H1 (cell line): ENCODE measurements at regions not wholly inside any gene's neighbourhood (a gene's known extent, or its start where the extent isn't known, plus 50 kb on each side); places are given as distances from the start of the nearest gene placed in this dataset.

Source experiments
- CTCF ChIA-PET: fragments of 300-600 bp; sonication (Branson Sonifier 250); formaldehyde crosslinking; loops from one replicate; lab custom pipeline; 2021; ENCODE audit not compliant: partially characterized antibody; lab: Charles Lee
- POLR2A ChIA-PET: fragments of 300-600 bp; sonication (Branson Sonifier 250); formaldehyde crosslinking; loops from one replicate; lab custom pipeline; 2021; ENCODE audit warnings: inconsistent platforms; ENCODE audit not compliant: partially characterized antibody; lab: Charles Lee
- DNase-seq, 2 experiments: peaks; one replicate each; pipeline versions ENCODE4 v3.0.0 to v3.0.0-alpha.2; 2010 to 2022; ENCODE audit warnings: low spot score in 2 of 2, low read depth in 1 of 2, mixed read lengths in 1 of 2
- FAIRE-seq: peaks from 2 replicates; lab custom pipeline; 2011; peaks lifted over from hg19 to GRCh38; lab: Jason Lieb, UNC
- H2AFZ ChIP-seq: 2 replicates; pipeline ENCODE4 v1.8.1; 2012; ENCODE audit warnings: low read length, inconsistent platforms
- H2AK5ac ChIP-seq: 2 replicates; pipeline ENCODE4 v1.6.1; 2013; ENCODE audit warnings: low read depth, low read length
- H2BK120ac ChIP-seq: replicated peaks from 2 replicates; pipeline ENCODE3; 2013; ENCODE audit warnings: low read depth, low read length, inconsistent platforms
- H2BK12ac ChIP-seq: 2 replicates; pipeline ENCODE4 v1.6.1; 2013; ENCODE audit warnings: low read depth, low read length
- H2BK15ac ChIP-seq: 2 replicates; pipeline ENCODE4 v1.6.1; 2013; ENCODE audit warnings: low read length
- H2BK20ac ChIP-seq: 2 replicates; pipeline ENCODE4 v1.6.1; 2013; ENCODE audit warnings: low read length
- H2BK5ac ChIP-seq: 2 replicates; pipeline ENCODE4 v1.6.1; 2013; ENCODE audit warnings: low read depth, low read length
- H3K14ac ChIP-seq: 2 replicates; pipeline ENCODE4 v1.6.1; 2013; ENCODE audit warnings: inconsistent platforms; ENCODE audit not compliant: insufficient read length
- H3K18ac ChIP-seq: 2 replicates; pipeline ENCODE4 v1.6.1; 2013; ENCODE audit warnings: low read length; ENCODE audit errors: extremely low read depth
- H3K23ac ChIP-seq: 2 replicates; pipeline ENCODE4 v1.6.1; 2013; ENCODE audit warnings: inconsistent platforms; ENCODE audit not compliant: insufficient read length
- H3K23me2 ChIP-seq: 2 replicates; pipeline ENCODE4 v1.6.1; 2013; ENCODE audit warnings: low read depth, low read length
- H3K27ac ChIP-seq: 2 replicates; pipeline ENCODE4 v1.6.1; 2011; ENCODE audit warnings: low read depth, low read length, inconsistent platforms
- H3K27me3 ChIP-seq, 4 experiments: replicated peaks in 1 of 4; 1 replicate in 1 of 4; 2 replicates in 3 of 4; pipeline versions ENCODE4 v1.6.1 to v1.8.1; 2011 to 2013; ENCODE audit warnings: low read length in 3 of 4, mild to moderate bottlenecking in 3 of 4, inconsistent platforms in 2 of 4, mixed read lengths in 2 of 4, moderate library complexity in 1 of 4; ENCODE audit not compliant: control insufficient read depth in 3 of 4, insufficient read depth in 3 of 4; ENCODE audit errors: extremely low read depth in 1 of 4
- H3K36me3 ChIP-seq, 4 experiments: 2 replicates each; pipeline versions ENCODE4 v1.6.1 to v1.8.1; 2011 to 2013; ENCODE audit warnings: mild to moderate bottlenecking in 4 of 4, low read length in 3 of 4, moderate library complexity in 2 of 4, control low read depth in 1 of 4, inconsistent platforms in 1 of 4; ENCODE audit not compliant: insufficient read depth in 4 of 4, control insufficient read depth in 2 of 4
- H3K4ac ChIP-seq: replicated peaks from 2 replicates; pipeline ENCODE3; 2013; ENCODE audit warnings: low read length, low read depth, mixed read lengths, inconsistent platforms; ENCODE audit not compliant: insufficient read length
- H3K4me1 ChIP-seq, 4 experiments: replicated peaks in 1 of 4; 1 replicate in 1 of 4; 2 replicates in 3 of 4; pipeline versions ENCODE4 v1.6.1 to v1.8.1; 2011 to 2013; ENCODE audit warnings: low read length in 3 of 4, inconsistent platforms in 2 of 4, mixed read lengths in 1 of 4; ENCODE audit not compliant: insufficient read depth in 4 of 4, control insufficient read depth in 3 of 4
- H3K4me2 ChIP-seq, 2 experiments: 2 replicates each; pipeline versions ENCODE4 v1.6.1 to v1.8.1; 2011 to 2013; ENCODE audit warnings: low read depth in 2 of 2, low read length in 2 of 2, control low read depth in 1 of 2, inconsistent platforms in 1 of 2, mild to moderate bottlenecking in 1 of 2; ENCODE audit not compliant: insufficient read depth in 1 of 2
- H3K4me3 ChIP-seq, 4 experiments: fragments of 200-600, 300-600 bp in 1 of 4; sonication (generic), shearing (Covaris generic), sonication (Bioruptor Twin) in 1 of 4; 2 replicates each; pipeline versions ENCODE4 v1.5.1 to v1.8.1; 2011 to 2016; ENCODE audit warnings: low read length in 4 of 4, low read depth in 3 of 4, control low read depth in 2 of 4, inconsistent platforms in 2 of 4, mild to moderate bottlenecking in 2 of 4, mixed read lengths in 1 of 4, moderate library complexity in 1 of 4; ENCODE audit not compliant: insufficient read depth in 2 of 4; ENCODE audit errors: extremely low read depth in 1 of 4
- H3K56ac ChIP-seq: replicated peaks from 2 replicates; pipeline ENCODE3; 2013; ENCODE audit warnings: low read depth, mild to moderate bottlenecking, mixed read lengths, low read length, inconsistent platforms; ENCODE audit not compliant: insufficient read length
- H3K79me1 ChIP-seq: 2 replicates; pipeline ENCODE4 v1.6.1; 2013; ENCODE audit warnings: low read depth, low read length, control low read depth
- H3K79me2 ChIP-seq, 2 experiments: 2 replicates each; pipeline versions ENCODE4 v1.6.1 to v1.8.1; 2012 to 2013; ENCODE audit warnings: low read length in 2 of 2, mild to moderate bottlenecking in 2 of 2, inconsistent platforms in 1 of 2; ENCODE audit not compliant: insufficient read depth in 2 of 2, control insufficient read depth in 1 of 2
- H3K9ac ChIP-seq, 4 experiments: replicated peaks in 1 of 4; 1 replicate in 1 of 4; 2 replicates in 3 of 4; pipeline versions ENCODE4 v1.6.1 to v1.8.1; 2011 to 2013; ENCODE audit warnings: low read depth in 3 of 4, low read length in 3 of 4, control low read depth in 2 of 4, mild to moderate bottlenecking in 2 of 4, moderate library complexity in 2 of 4, inconsistent platforms in 1 of 4; ENCODE audit errors: extremely low read depth in 1 of 4
- H3K9me3 ChIP-seq, 2 experiments: 2 replicates each; pipeline versions ENCODE4 v1.6.1 to v1.8.1; 2012 to 2013; ENCODE audit warnings: mild to moderate bottlenecking in 2 of 2, moderate library complexity in 2 of 2, control low read depth in 1 of 2, inconsistent platforms in 1 of 2, low read depth in 1 of 2, low read length in 1 of 2, mixed read lengths in 1 of 2; ENCODE audit not compliant: insufficient read depth in 2 of 2
- H4K20me1 ChIP-seq, 2 experiments: replicated peaks in 1 of 2; 2 replicates each; pipeline versions ENCODE3 to v1.8.1; 2011 to 2013; ENCODE audit warnings: inconsistent platforms in 2 of 2, low read length in 2 of 2, mild to moderate bottlenecking in 1 of 2; ENCODE audit not compliant: insufficient read depth in 2 of 2, control insufficient read depth in 1 of 2
- H4K5ac ChIP-seq: 2 replicates; pipeline ENCODE4 v1.6.1; 2013; ENCODE audit warnings: low read length, low read depth, mixed read lengths, inconsistent platforms; ENCODE audit not compliant: insufficient read length
- H4K8ac ChIP-seq: 2 replicates; pipeline ENCODE4 v1.8.0; 2013; ENCODE audit warnings: mild to moderate bottlenecking, moderate library complexity, low read length, inconsistent platforms; ENCODE audit not compliant: insufficient read depth; ENCODE audit errors: extremely low read depth
- H4K91ac ChIP-seq: replicated peaks from 2 replicates; pipeline ENCODE3; 2013; ENCODE audit warnings: low read length, mixed read lengths, inconsistent platforms; ENCODE audit not compliant: insufficient read length
- JUN ChIP-seq: IDR thresholded peaks from 2 replicates; pipeline ENCODE4 v1.6.1; 2011; ENCODE audit warnings: low read depth, mild to moderate bottlenecking, improper control_type of control experiment, low read length
- RFX5 ChIP-seq: IDR thresholded peaks from 2 replicates; pipeline ENCODE4 v1.6.1; 2011; ENCODE audit warnings: low read depth, low read length, improper control_type of control experiment, borderline replicate concordance
- TCF12 ChIP-seq: IDR thresholded peaks from 2 replicates; pipeline ENCODE4 v1.6.1; 2011; ENCODE audit warnings: low read depth, mild to moderate bottlenecking, low read length
- WGBS, 2 experiments: shearing (Covaris generic) in 1 of 2; methylation state at CpG; one replicate each; pipeline versions ENCODE4 v1.1.6 to v1.1.7; 2013 to 2015; ENCODE audit warnings: low lambda C conversion rate in 2 of 2, mixed read lengths in 2 of 2, inconsistent platforms in 1 of 2, low coverage in 1 of 2, missing lambda C conversion rate in 1 of 2; ENCODE audit not compliant: insufficient replicate concordance in 2 of 2, insufficient coverage in 1 of 2, insufficient read length in 1 of 2; ENCODE audit errors: extremely low coverage in 1 of 2, missing lambda C conversion rate in 1 of 2; 5-methylcytosine and 5-hydroxymethylcytosine counted together

DNA sequence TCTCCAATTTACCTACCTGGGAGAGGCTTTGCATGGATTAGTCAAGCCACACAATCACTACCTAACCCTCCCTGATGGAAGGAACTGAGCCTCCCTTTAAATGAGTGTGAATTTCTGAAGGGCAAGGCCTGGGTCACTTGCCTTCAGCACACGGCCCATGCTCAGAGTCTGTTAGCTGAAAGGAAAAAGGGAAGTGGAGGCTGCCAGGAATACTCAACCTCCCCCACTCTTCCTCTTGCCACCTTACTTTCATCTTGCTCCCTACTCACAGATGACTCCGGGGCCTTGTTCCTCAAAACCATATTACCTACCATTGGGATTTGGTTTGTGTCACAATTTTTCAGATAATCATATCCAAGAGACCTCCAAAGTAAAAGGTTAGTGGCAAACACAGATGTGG lies 220.0 kb downstream of the ABHD5 start:
- Histone ChIP-seq H3K23me2 (no peaks in the 10 kb centered on the region), H3K36me3 (no peaks in the 10 kb centered on the region), H3K18ac (no peak overlapping the region), H3K14ac (no peak overlapping the region), H2BK5ac (no peak overlapping the region), H2BK12ac (no peak overlapping the region), H3K27ac (no peak overlapping the region), H3K56ac (no peak overlapping the region), H4K20me1 (no peaks in the 10 kb centered on the region), H3K79me2 (no peaks in the 10 kb centered on the region), H3K9ac (no peak overlapping the region), H3K27me3 (peaks cover 0 to 2% (median 0%) of the 10 kb centered on the region in 4 experiments; a peak in 1 of 7 replicates), H3K4me1 (no peaks in the 10 kb centered on the region), H3K4me3 (no peak overlapping the region), H2AK5ac (no peak overlapping the region), H4K91ac (no peak overlapping the region), H3K79me1 (no peaks in the 10 kb centered on the region), H4K8ac (no peak overlapping the region), H2BK15ac (no peak overlapping the region), H3K4ac (no peak overlapping the region), H2BK120ac (no peak overlapping the region), H3K23ac (no peak overlapping the region), H3K4me2 (no peak overlapping the region), H3K9me3 (no peaks in the 10 kb centered on the region), H4K5ac (no peak overlapping the region), H2BK20ac (no peak overlapping the region), H2AFZ (no peak overlapping the region; the same call in 1 of the 2 replicates)
- CTCF ChIA-PET, result interaction anchor here (1.4 kb wide), 1 partner anchor 203 kb away, joined by 3 read pairs; no protein-coding TSS in a partner anchor
- TF ChIP-seq RFX5 (no peak), JUN (no peak), TCF12 (no peak)
- no peak for DNase-seq
- POLR2A ChIA-PET, result no interaction called here
- WGBS, 2 experiments, result 90% methylated on average over 2 of the region's 2 CpGs; no CpG with 5 or more reads in 1 of the 2 experiments
- FAIRE-seq, result no peak
